ENCODE measurements at regions not wholly inside any gene's neighbourhood (a gene's known extent, or its start where the extent isn't known, plus 50 kb on each side); places are given as distances from the start of the nearest gene placed in this dataset.

- no peak for TF ChIP-seq HOXA7 (CRISPR knock-in tag; IDR thresholded peaks at IDR 0.05)
- no peak for TF ChIP-seq EHF (CRISPR knock-in tag; IDR thresholded peaks at IDR 0.05)
- no peak for TF ChIP-seq ATOH8 (CRISPR knock-in tag; IDR thresholded peaks at IDR 0.05; ENCODE audit: low read depth)
- no peak for TF ChIP-seq NR3C1 (IDR thresholded peaks at IDR 0.05)
- TF ChIP-seq RAD21 (conservative IDR thresholded peaks at IDR 0.05 in 1 of 2, IDR thresholded peaks at IDR 0.05 in 1 of 2) = no peak
- TF ChIP-seq EP300 (IDR thresholded peaks at IDR 0.05) = no peak
- no peak for TF ChIP-seq HES2 (IDR thresholded peaks at IDR 0.05)
- TF ChIP-seq HOXB13 (CRISPR knock-in tag; IDR thresholded peaks at IDR 0.05; ENCODE audit: low read depth) = no peak
- no peak for TF ChIP-seq TFCP2L1 (CRISPR knock-in tag; IDR thresholded peaks at IDR 0.05)
- TF ChIP-seq, protein P1, sequence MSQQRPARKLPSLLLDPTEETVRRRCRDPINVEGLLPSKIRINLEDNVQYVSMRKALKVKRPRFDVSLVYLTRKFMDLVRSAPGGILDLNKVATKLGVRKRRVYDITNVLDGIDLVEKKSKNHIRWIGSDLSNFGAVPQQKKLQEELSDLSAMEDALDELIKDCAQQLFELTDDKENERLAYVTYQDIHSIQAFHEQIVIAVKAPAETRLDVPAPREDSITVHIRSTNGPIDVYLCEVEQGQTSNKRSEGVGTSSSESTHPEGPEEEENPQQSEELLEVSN (IDR thresholded peaks at IDR 0.05; ENCODE audit: borderline replicate concordance, low read depth) = no peak
- TF ChIP-seq SMC3 (IDR thresholded peaks at IDR 0.05) = no peak
- TF ChIP-seq FOXS1 (CRISPR knock-in tag; IDR thresholded peaks at IDR 0.05) = no peak
- TF ChIP-seq USF2 (IDR thresholded peaks at IDR 0.05) = no peak
- no peak for TF ChIP-seq CEBPB (IDR thresholded peaks at IDR 0.05)
- TF ChIP-seq, protein P2, sequence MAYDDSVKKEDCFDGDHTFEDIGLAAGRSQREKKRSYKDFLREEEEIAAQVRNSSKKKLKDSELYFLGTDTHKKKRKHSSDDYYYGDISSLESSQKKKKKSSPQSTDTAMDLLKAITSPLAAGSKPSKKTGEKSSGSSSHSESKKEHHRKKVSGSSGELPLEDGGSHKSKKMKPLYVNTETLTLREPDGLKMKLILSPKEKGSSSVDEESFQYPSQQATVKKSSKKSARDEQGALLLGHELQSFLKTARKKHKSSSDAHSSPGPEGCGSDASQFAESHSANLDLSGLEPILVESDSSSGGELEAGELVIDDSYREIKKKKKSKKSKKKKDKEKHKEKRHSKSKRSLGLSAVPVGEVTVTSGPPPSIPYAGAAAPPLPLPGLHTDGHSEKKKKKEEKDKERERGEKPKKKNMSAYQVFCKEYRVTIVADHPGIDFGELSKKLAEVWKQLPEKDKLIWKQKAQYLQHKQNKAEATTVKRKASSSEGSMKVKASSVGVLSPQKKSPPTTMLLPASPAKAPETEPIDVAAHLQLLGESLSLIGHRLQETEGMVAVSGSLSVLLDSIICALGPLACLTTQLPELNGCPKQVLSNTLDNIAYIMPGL (CRISPR knock-in tag; IDR thresholded peaks at IDR 0.05; ENCODE audit: borderline replicate concordance) = no peak
- TF ChIP-seq ZNF302 (CRISPR knock-in tag; IDR thresholded peaks at IDR 0.05) = no peak
- TF ChIP-seq FOSB (CRISPR knock-in tag; IDR thresholded peaks at IDR 0.05) = no peak
- no peak for TF ChIP-seq KDM5A (IDR thresholded peaks at IDR 0.05)
- FAIRE-seq (no peak), DNase-seq (ENCODE audit: low read depth in 1 of 2, low spot score in 1 of 2) (no peak), ATAC-seq (no peak)
- H3K27ac ChIP-seq = no peak overlapping the region
- 94% methylated on average over 13 of the region's 13 CpGs for WGBS (ENCODE audit: missing lambda C conversion rate)
- ChIA-PET CTCF (no interaction called here), POLR2A (no interaction called here)
- H3K4me2 ChIP-seq = no peak overlapping the region
- no peak overlapping the region for H3K4me3 ChIP-seq
- H3K9me3 ChIP-seq = no peaks in the 10 kb centered on the region
- H3K4me1 ChIP-seq = no peaks in the 10 kb centered on the region
Observed at GRCh38 chr11:71109586-71109985, 142.8 kb downstream of the SHANK2 start.

DNA sequence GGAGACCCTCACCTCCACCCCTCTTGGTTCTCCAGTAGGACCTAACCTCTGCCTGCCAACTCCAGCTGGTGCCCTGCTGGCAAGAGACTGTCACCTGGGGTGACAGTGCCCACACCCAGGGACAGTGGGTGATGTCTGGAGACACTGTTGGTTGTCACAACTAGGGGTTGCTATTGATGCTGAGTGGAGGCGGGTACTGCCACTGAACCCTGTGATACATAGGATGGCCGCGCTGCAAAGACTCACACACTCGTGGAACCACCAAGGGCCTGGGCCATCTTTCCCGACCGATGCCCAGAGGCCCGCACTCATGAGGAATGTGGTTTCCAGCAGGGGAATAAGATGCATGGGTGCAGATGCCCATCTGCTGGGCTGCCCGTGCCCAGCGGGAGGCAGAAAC lies 143.2 kb downstream of the SHANK2 start:
- no peak for DNase-seq (ENCODE audit: low read depth in 1 of 2, low spot score in 1 of 2)
- ATAC-seq = no peak
- WGBS (ENCODE audit: missing lambda C conversion rate) = 93% methylated on average over 5 of the region's 9 CpGs
- no peak for FAIRE-seq
- Histone ChIP-seq H3K4me2 (no peak overlapping the region), H3K27ac (no peak overlapping the region), H3K9me3 (no peaks in the 10 kb centered on the region), H3K4me3 (no peak overlapping the region), H3K4me1 (no peaks in the 10 kb centered on the region)
- no peak for TF ChIP-seq KDM1A (IDR thresholded peaks at IDR 0.05; ENCODE audit: low read depth)
- TF ChIP-seq JUN (IDR thresholded peaks at IDR 0.05) = no peak
- no peak for TF ChIP-seq SMC3 (IDR thresholded peaks at IDR 0.05)
- no peak for TF ChIP-seq EHMT2 (IDR thresholded peaks at IDR 0.05; ENCODE audit: low read depth)
- no peak for TF ChIP-seq NFE2L2 (conservative IDR thresholded peaks at IDR 0.05; ENCODE audit: low read length)
- TF ChIP-seq NR3C1 (IDR thresholded peaks at IDR 0.05) = no peak
- TF ChIP-seq CEBPB (IDR thresholded peaks at IDR 0.05) = no peak
- no peak for TF ChIP-seq MAFK (IDR thresholded peaks at IDR 0.05; ENCODE audit: partially characterized antibody)
- TF ChIP-seq ZSCAN20 (CRISPR knock-in tag; IDR thresholded peaks at IDR 0.05) = no peak
- TF ChIP-seq, protein P3, sequence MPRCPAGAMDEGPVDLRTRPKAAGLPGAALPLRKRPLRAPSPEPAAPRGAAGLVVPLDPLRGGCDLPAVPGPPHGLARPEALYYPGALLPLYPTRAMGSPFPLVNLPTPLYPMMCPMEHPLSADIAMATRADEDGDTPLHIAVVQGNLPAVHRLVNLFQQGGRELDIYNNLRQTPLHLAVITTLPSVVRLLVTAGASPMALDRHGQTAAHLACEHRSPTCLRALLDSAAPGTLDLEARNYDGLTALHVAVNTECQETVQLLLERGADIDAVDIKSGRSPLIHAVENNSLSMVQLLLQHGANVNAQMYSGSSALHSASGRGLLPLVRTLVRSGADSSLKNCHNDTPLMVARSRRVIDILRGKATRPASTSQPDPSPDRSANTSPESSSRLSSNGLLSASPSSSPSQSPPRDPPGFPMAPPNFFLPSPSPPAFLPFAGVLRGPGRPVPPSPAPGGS (IDR thresholded peaks at IDR 0.05) = no peak
- TF ChIP-seq ESRRA (IDR thresholded peaks at IDR 0.05; ENCODE audit: borderline replicate concordance, low read length) = no peak
- TF ChIP-seq HOXB5 (CRISPR knock-in tag; IDR thresholded peaks at IDR 0.05) = no peak
- TF ChIP-seq POLR2A (IDR thresholded peaks at IDR 0.05; ENCODE audit: low read length) = no peak
- ChIA-PET CTCF (no interaction called here), POLR2A (no interaction called here)

Data from A549 (cell line).